22Rv1 (cell line): ENCODE measurements at regions not wholly inside any gene's neighbourhood (a gene's known extent, or its start where the extent isn't known, plus 50 kb on each side); places are given as distances from the start of the nearest gene placed in this dataset.

Experiments
- H3K27ac ChIP-seq: fragments of 450-650 bp; 2 replicates; pipeline ENCODE4 v1.5.1; 2017
- ZFX ChIP-seq: fragments of 450-650 bp; IDR thresholded peaks from 2 replicates; pipeline ENCODE4 v1.6.1; 2017; ENCODE audit warnings: antibody characterized with exemption, borderline replicate concordance
- TF ChIP-seq, protein P1 (sequence below): fragments of 450-650 bp; IDR thresholded peaks from 2 replicates; pipeline ENCODE4 v1.5.1; 2017; ENCODE audit warnings: mild to moderate bottlenecking

DNA sequence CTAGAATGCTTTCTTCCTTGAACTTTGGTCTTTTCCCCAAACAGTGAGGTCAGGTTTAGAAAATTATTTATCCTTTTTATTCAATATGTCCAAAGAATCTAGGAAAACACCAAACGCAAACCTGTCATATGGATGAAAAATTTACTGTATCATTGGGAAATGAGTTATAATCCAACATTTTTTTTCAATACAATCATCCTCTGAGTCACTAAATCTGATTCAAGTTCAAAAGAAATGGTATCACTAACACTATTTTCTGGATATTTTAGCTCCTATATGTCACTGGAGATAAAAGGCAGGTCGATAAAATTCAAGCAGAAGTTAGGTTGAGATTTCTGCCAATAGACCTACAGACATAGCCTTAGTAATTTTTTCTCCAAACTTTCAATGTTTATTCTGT lies 591.6 kb upstream of the AGTR1 start:
- TF ChIP-seq, protein P1, sequence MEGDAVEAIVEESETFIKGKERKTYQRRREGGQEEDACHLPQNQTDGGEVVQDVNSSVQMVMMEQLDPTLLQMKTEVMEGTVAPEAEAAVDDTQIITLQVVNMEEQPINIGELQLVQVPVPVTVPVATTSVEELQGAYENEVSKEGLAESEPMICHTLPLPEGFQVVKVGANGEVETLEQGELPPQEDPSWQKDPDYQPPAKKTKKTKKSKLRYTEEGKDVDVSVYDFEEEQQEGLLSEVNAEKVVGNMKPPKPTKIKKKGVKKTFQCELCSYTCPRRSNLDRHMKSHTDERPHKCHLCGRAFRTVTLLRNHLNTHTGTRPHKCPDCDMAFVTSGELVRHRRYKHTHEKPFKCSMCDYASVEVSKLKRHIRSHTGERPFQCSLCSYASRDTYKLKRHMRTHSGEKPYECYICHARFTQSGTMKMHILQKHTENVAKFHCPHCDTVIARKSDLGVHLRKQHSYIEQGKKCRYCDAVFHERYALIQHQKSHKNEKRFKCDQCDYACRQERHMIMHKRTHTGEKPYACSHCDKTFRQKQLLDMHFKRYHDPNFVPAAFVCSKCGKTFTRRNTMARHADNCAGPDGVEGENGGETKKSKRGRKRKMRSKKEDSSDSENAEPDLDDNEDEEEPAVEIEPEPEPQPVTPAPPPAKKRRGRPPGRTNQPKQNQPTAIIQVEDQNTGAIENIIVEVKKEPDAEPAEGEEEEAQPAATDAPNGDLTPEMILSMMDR: no peak
- no peak for TF ChIP-seq ZFX
- no peak overlapping the region for H3K27ac ChIP-seq

DNA sequence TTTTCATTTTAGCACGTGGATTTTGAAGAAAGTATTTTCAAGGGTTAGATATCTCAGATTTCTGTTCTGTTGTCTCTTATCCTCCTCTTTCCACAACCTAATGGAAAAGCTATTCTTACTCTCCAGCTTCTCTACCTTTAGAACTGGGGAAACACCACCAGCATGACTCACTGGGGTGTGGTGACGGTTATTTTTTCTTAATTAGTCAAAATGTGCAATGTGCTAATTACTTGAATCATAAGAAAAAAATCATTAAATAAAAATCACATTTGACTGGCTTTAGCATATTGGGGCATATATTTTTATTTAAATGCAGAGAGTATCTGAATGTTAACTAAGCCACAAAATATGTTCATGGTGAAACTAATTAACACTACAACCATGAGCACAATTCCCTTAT lies 570.7 kb upstream of the AGTR1 start:
- no peak overlapping the region for H3K27ac ChIP-seq
- TF ChIP-seq, protein P1: no peak
- no peak for TF ChIP-seq ZFX

DNA sequence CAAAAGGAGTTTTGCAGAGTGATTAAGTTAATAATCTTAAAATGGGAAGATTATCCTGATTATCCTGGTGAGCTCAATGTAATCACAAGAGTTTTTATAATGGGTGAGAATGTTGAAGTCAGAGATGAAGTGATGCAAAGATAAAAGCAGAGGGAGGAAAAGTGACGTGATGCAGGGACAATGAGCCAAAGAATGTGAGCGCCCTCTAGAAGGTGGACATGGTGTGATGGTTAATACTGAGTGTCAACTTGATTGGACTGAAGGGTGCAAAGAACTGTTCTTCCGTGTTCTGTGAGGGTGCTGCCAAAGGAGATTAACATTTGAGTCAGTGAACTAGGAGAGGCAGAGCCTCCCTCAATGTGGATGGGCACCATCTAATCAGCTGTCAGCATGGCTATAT lies 569.6 kb upstream of the AGTR1 start:
- H3K27ac ChIP-seq: no peak overlapping the region
- TF ChIP-seq, protein P1: peak; percentile 33; the same call in 1 of the 2 replicates
- no peak for TF ChIP-seq ZFX

DNA sequence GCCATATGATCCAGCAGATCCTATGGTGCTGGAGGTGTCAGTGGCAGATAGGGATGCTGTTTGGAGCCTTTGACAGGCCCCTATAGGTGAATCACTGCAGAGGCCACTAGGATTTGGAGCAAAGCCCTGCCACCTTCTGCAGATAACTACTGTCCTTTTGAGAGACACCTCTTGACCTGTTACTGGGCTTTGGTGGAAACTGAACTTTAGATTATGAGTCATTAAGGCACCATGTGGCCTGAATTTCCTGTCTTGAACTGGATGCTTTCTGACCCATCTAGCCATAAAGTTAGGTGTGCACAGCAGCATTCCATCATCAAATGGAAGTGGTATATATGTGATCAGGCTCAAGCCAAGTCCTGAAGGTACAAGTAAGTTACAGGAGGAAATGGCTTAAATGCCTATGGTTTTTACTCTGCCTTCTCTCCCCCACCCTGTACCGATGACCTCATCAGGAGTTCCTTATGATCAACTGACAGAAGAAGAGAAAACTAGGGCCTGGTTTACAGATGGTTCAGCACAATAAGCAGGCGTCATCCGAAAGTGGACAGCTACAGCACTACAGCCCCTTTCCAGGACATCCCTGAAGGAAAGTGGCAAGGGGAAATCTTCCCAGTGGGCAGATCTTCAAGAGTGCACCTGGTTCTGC lies 565.6 kb upstream of the AGTR1 start:
- no peak overlapping the region for H3K27ac ChIP-seq
- TF ChIP-seq, protein P1: no peak
- TF ChIP-seq ZFX: no peak

DNA sequence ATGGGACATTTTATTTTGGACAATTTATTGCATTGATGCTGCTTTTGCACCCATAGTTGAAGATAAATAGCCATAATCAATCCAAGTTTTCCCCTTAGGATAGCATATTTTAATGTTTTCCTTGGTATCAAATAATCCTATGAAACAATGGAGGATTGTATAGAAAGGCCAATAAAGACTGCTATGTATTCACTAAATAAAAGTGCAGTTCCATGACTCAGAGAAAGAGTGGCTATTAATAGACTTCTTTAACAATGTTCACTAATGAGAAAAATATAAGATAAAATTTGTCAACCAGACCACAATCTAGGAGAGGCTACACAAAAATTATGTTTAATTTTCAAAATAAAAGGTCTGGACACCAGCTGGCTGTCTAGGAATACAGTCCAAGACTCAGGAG lies 560.9 kb upstream of the AGTR1 start:
- TF ChIP-seq, protein P1: no peak
- TF ChIP-seq ZFX: no peak
- no peak overlapping the region for H3K27ac ChIP-seq

DNA sequence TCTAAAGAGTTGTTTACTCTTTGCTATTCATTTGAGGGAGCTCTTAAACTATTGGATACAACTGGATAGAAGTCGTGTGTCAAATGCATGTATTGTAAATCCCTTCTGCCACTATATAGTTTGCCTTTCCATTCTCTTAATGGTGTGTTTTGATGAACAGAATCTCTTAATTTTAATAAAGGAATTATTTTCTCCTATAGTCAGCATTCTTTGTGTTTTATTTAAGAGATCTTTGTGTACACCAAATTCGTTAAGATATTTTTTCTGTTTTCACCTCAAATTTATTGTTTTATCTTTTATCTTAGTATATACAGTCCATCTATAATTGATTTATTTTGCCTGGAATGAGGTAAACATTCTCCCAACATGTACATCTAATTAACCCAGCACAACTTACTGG lies 551.5 kb upstream of the AGTR1 start:
- TF ChIP-seq ZFX: no peak
- no peak overlapping the region for H3K27ac ChIP-seq

DNA sequence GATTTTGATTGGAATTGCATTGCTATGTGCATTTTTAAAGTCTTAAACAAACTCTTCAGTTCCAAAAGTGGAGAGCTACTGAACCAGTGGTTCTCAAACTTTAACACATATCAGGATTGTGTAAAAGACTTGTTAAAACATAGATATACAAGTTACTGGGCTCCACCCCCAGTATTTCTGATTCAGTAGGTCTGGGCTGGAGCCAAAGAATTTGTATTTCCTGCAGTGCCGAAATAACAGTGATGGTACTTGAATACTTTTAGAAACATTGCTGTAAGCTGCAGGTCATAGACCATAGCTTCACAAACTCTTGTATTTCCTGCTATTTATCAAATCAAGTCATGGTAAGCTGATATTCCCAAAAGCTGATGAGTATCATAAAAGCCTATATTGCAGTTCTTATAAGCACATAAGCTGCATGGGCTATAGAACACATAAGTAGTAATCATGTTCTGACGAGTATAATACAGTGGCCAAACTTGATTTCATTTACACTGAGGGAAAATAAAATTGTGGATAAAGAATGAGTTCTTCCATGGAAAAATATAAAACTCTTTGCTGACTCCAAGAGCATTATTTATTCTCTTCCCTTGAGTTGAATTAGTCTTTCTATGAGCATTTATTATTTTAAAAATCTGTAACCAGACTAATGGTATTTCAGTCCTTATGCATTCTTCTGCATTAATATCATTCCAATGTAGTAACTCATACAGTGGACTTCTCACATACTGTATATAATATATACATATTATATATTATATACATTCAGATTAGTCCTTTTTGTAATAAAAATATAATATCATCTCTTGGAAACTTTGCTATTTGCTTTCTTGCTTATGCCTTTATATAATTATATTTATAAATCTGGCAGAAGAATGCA lies 550.5 kb upstream of the AGTR1 start:
- TF ChIP-seq ZFX: no peak
- TF ChIP-seq, protein P1: no peak

More for the DNA sequence above, 550.5 kb upstream of the AGTR1 start:
- H3K27ac ChIP-seq: no peak overlapping the region
